Parathyroid adenoma (tissue), 2 donors: ENCODE measurements at regions not wholly inside any gene's neighbourhood (a gene's known extent, or its start where the extent isn't known, plus 50 kb on each side); places are given as distances from the start of the nearest gene placed in this dataset.

Source experiments
- H2AFZ ChIP-seq: fragments of 300-600 bp; sonication (generic); one replicate; pipeline ENCODE4 v1.7.0; 2017; ENCODE audit warnings: antibody characterized with exemption, mild to moderate bottlenecking
- H3K27ac ChIP-seq: fragments of 300-600 bp; sonication (generic); one replicate; pipeline ENCODE4 v1.7.0; 2017
- H3K27me3 ChIP-seq: fragments of 300-600 bp; sonication (generic); one replicate; pipeline ENCODE4 v1.7.0; 2017; ENCODE audit warnings: low read length; ENCODE audit not compliant: control insufficient read depth, insufficient read depth
- H3K36me3 ChIP-seq: fragments of 300-600 bp; sonication (generic); one replicate; pipeline ENCODE4 v1.7.0; 2017; ENCODE audit warnings: low read length; ENCODE audit not compliant: control insufficient read depth, insufficient read depth
- H3K4me1 ChIP-seq: fragments of 300-600 bp; sonication (generic); one replicate; pipeline ENCODE4 v1.7.0; 2017; ENCODE audit warnings: control low read depth
- H3K4me2 ChIP-seq: fragments of 300-600 bp; sonication (generic); one replicate; pipeline ENCODE4 v1.7.0; 2017; ENCODE audit warnings: low read length
- H3K4me3 ChIP-seq: fragments of 300-600 bp; sonication (generic); one replicate; pipeline ENCODE4 v1.7.0; 2017; ENCODE audit warnings: low read depth, low read length
- H3K79me2 ChIP-seq: fragments of 300-600 bp; sonication (generic); one replicate; pipeline ENCODE4 v1.7.0; 2017; ENCODE audit warnings: control low read depth
- H3K9ac ChIP-seq: fragments of 300-600 bp; sonication (generic); one replicate; pipeline ENCODE4 v1.7.0; 2017; ENCODE audit warnings: mild to moderate bottlenecking
- H3K9me3 ChIP-seq: fragments of 300-600 bp; sonication (generic); one replicate; pipeline ENCODE4 v1.7.0; 2017; ENCODE audit warnings: low read length; ENCODE audit not compliant: control insufficient read depth
- CTCF ChIP-seq: fragments of 300-600 bp; sonication (generic); IDR thresholded peaks from one replicate; pipeline ENCODE4 v1.7.0; 2017; ENCODE audit warnings: antibody characterized with exemption, mild to moderate bottlenecking
- donor health status: primary hyperparathyroidism.

- Histone ChIP-seq H3K4me1 (no peaks in the 10 kb centered on the region), H2AFZ (no peak overlapping the region), H3K4me3 (no peak overlapping the region), H3K27ac (no peak overlapping the region), H3K9me3 (no peaks in the 10 kb centered on the region), H3K27me3 (no peaks in the 10 kb centered on the region), H3K79me2 (no peaks in the 10 kb centered on the region), H3K36me3 (no peaks in the 10 kb centered on the region), H3K4me2 (no peak overlapping the region), H3K9ac (no peak overlapping the region)
- TF ChIP-seq CTCF, result no peak
Observed at GRCh38 chr21:27240839-27241238, 274.0 kb upstream of the ADAMTS5 start.

- no peak for TF ChIP-seq CTCF
- no peak overlapping the region for H3K27ac ChIP-seq
- no peak overlapping the region for H2AFZ ChIP-seq
- no peaks in the 10 kb centered on the region for H3K79me2 ChIP-seq
- H3K9ac ChIP-seq, result no peak overlapping the region
- no peak overlapping the region for H3K4me2 ChIP-seq
- H3K9me3 ChIP-seq, result no peaks in the 10 kb centered on the region
- H3K4me3 ChIP-seq, result no peak overlapping the region
- no peaks in the 10 kb centered on the region for H3K27me3 ChIP-seq
- H3K36me3 ChIP-seq, result no peaks in the 10 kb centered on the region
- H3K4me1 ChIP-seq, result no peaks in the 10 kb centered on the region
Observed at GRCh38 chr21:27233514-27234115, 266.7 kb upstream of the ADAMTS5 start.

DNA sequence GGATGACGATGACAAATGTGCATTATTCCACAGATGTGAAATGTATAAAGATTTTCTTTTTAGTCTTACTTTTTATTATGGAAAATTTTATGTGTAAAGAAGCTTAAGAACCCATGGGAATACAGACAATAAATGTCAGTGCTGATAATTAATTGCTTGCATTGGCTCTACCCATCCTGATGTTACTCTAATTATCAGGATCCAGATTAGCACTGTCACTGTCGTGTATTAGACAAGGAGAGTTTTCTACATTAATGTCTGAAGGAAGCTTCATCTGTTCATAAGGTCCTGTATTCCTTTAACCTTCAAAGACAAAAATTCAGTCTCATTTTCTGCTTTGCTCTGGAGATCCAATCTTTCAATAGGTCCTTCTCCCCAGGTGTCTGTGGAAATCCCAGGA lies 259.1 kb upstream of the ADAMTS5 start:
- Histone ChIP-seq H3K27me3 (no peaks in the 10 kb centered on the region), H3K4me1 (no peaks in the 10 kb centered on the region), H3K9ac (no peak overlapping the region), H3K27ac (no peak overlapping the region), H3K4me2 (no peak overlapping the region), H3K9me3 (no peaks in the 10 kb centered on the region), H3K36me3 (no peaks in the 10 kb centered on the region), H3K4me3 (no peak overlapping the region), H2AFZ (no peak overlapping the region), H3K79me2 (no peaks in the 10 kb centered on the region)
- no peak for TF ChIP-seq CTCF

GRCh38 chr21:27225151-27225550 lies 258.3 kb upstream of the ADAMTS5 start:
- no peaks in the 10 kb centered on the region for H3K36me3 ChIP-seq
- H3K9me3 ChIP-seq, result no peaks in the 10 kb centered on the region
- TF ChIP-seq CTCF, result no peak
- H3K27ac ChIP-seq, result no peak overlapping the region
- H3K4me1 ChIP-seq, result no peaks in the 10 kb centered on the region
- H3K27me3 ChIP-seq, result no peaks in the 10 kb centered on the region
- H3K4me3 ChIP-seq, result no peak overlapping the region
- no peak overlapping the region for H3K9ac ChIP-seq
- no peaks in the 10 kb centered on the region for H3K79me2 ChIP-seq
- H3K4me2 ChIP-seq, result no peak overlapping the region
- no peak overlapping the region for H2AFZ ChIP-seq

- no peaks in the 10 kb centered on the region for H3K9me3 ChIP-seq
- H3K4me3 ChIP-seq, result no peak overlapping the region
- no peak overlapping the region for H3K9ac ChIP-seq
- no peaks in the 10 kb centered on the region for H3K36me3 ChIP-seq
- no peaks in the 10 kb centered on the region for H3K27me3 ChIP-seq
- no peak overlapping the region for H3K27ac ChIP-seq
- no peak for TF ChIP-seq CTCF
- H3K4me1 ChIP-seq, result no peaks in the 10 kb centered on the region
- H3K4me2 ChIP-seq, result no peak overlapping the region
- no peaks in the 10 kb centered on the region for H3K79me2 ChIP-seq
- no peak overlapping the region for H2AFZ ChIP-seq
Observed at GRCh38 chr21:27224169-27224568, 257.3 kb upstream of the ADAMTS5 start.
